ENCODE measurements at regions not wholly inside any gene's neighbourhood (a gene's known extent, or its start where the extent isn't known, plus 50 kb on each side); places are given as distances from the start of the nearest gene placed in this dataset.

GRCh38 chr2:183541766-183542165 is 417.5 kb downstream of the NUP35 start:
- DNase-seq = no peak

GRCh38 chr2:183542606-183543005 is 418.4 kb downstream of the NUP35 start:
- no peak for DNase-seq

GRCh38 chr2:183543222-183543621 is 419.0 kb downstream of the NUP35 start:
- DNase-seq = no peak

- no peak for DNase-seq
Observed at GRCh38 chr2:183543731-183544130, 419.5 kb downstream of the NUP35 start.

GRCh38 chr2:183546560-183547350 is 422.5 kb downstream of the NUP35 start:
- peak in 1 of 2 experiments; percentile 3 for DNase-seq

GRCh38 chr2:183552716-183553115 is 428.5 kb downstream of the NUP35 start:
- no peak for DNase-seq

- DNase-seq = no peak
Observed at GRCh38 chr2:183564726-183565125, 440.5 kb downstream of the NUP35 start.

GRCh38 chr2:183575481-183575880 is 451.2 kb downstream of the NUP35 start:
- DNase-seq = no peak

GRCh38 chr2:183579686-183580085 is 455.4 kb downstream of the NUP35 start:
- no peak for DNase-seq

- no peak for DNase-seq
Observed at GRCh38 chr2:183592271-183592670, 468.0 kb downstream of the NUP35 start.

- DNase-seq = no peak
Observed at GRCh38 chr2:183594150-183594549, 469.9 kb downstream of the NUP35 start.

- DNase-seq = no peak
Observed at GRCh38 chr2:183597841-183598240, 473.6 kb downstream of the NUP35 start.

GRCh38 chr2:183604065-183604464 is 479.8 kb downstream of the NUP35 start:
- DNase-seq = no peak

- DNase-seq = no peak
Observed at GRCh38 chr2:183605440-183605839, 481.2 kb downstream of the NUP35 start.

- no peak for DNase-seq
Observed at GRCh38 chr2:183606022-183606717, 481.9 kb downstream of the NUP35 start.

GRCh38 chr2:183606718-183607085 is 482.5 kb downstream of the NUP35 start:
- no peak for DNase-seq

GRCh38 chr2:183607995-183608394 is 483.8 kb downstream of the NUP35 start:
- DNase-seq = no peak

- no peak for DNase-seq
Observed at GRCh38 chr2:183608747-183609146, 484.5 kb downstream of the NUP35 start.

- no peak for DNase-seq
Observed at GRCh38 chr2:183610724-183611123, 486.5 kb downstream of the NUP35 start.

GRCh38 chr2:183614799-183615435 is 490.7 kb downstream of the NUP35 start:
- DNase-seq = peak in 1 of 2 experiments; percentile 2

- no peak for DNase-seq
Observed at GRCh38 chr2:183623227-183623626, 499.0 kb downstream of the NUP35 start.

GRCh38 chr2:183630964-183631363 is 506.7 kb downstream of the NUP35 start:
- DNase-seq = no peak

GRCh38 chr2:183656121-183656520 is 531.9 kb downstream of the NUP35 start:
- no peak for DNase-seq

- peak; percentile 70 to 92 for DNase-seq
Observed at GRCh38 chr2:183665425-183665824, 541.2 kb downstream of the NUP35 start.
